Upper lobe of left lung (tissue), 6 donors: ENCODE measurements at regions not wholly inside any gene's neighbourhood (a gene's known extent, or its start where the extent isn't known, plus 50 kb on each side); places are given as distances from the start of the nearest gene placed in this dataset.

Experiments
- ATAC-seq, 2 donors: fragments of 200-7000 bp; cut with Tn5 transposase; one replicate each; pipeline ENCODE4 v1.9.1; 2022; ENCODE audit warnings: mild to moderate bottlenecking in 2 of 2, moderate library complexity in 2 of 2; ENCODE audit not compliant: low FRiP score in 2 of 2
- DNase-seq, 2 donors: peaks; one replicate each; pipeline ENCODE4 v3.0.0-alpha.2; 2019 to 2020
- H3K27ac ChIP-seq, 4 donors: fragments of 200-600 bp; sonication (generic); one replicate each; pipeline ENCODE4 v1.5.1; 2016 to 2019
- H3K27me3 ChIP-seq, 4 donors: fragments of 200-600 bp; sonication (generic); one replicate each; pipeline ENCODE4 v1.5.1; 2017 to 2019
- H3K36me3 ChIP-seq, 4 donors: fragments of 200-600 bp; sonication (generic); one replicate each; pipeline ENCODE4 v1.5.1; 2016 to 2019
- H3K4me1 ChIP-seq, 4 donors: fragments of 200-600 bp; sonication (generic); one replicate each; pipeline ENCODE4 v1.5.1; 2018 to 2019
- H3K4me3 ChIP-seq, 4 donors: fragments of 200-600 bp; sonication (generic); one replicate each; pipeline ENCODE4 v1.5.1; 2017 to 2019; ENCODE audit warnings: mild to moderate bottlenecking in 2 of 4, moderate library complexity in 1 of 4
- H3K9me3 ChIP-seq, 4 donors: fragments of 200-600 bp; sonication (generic); one replicate each; pipeline ENCODE4 v1.5.1; 2018 to 2019
- CTCF ChIP-seq, 6 experiments: fragments of 450-650 bp in 4 of 6; fragments of 200-600 bp in 2 of 6; sonication (generic) in 2 of 6; IDR thresholded peaks; one replicate each; pipeline ENCODE4 v1.5.1; 2016 to 2019; ENCODE audit warnings: antibody characterized with exemption in 6 of 6
- EP300 ChIP-seq, 4 donors: sonication (generic); formaldehyde crosslinking; IDR thresholded peaks; one replicate each; pipeline ENCODE4 v1.5.1; 2017; ENCODE audit warnings: antibody characterized with exemption in 4 of 4, control low read depth in 2 of 4
- POLR2A ChIP-seq, 4 donors: fragments of 450-650 bp; IDR thresholded peaks; one replicate each; pipeline ENCODE4 v1.5.1; 2016 to 2017; ENCODE audit warnings: antibody characterized with exemption in 4 of 4, mild to moderate bottlenecking in 2 of 4
- POLR2AphosphoS5 ChIP-seq, 2 donors: sonication (generic); formaldehyde crosslinking; IDR thresholded peaks; one replicate each; pipeline ENCODE4 v1.5.1; 2017; ENCODE audit warnings: antibody characterized with exemption in 2 of 2
- WGBS, 2 donors: methylation state at CpG; one replicate each; pipeline ENCODE4 v1.1.5; 2017 to 2018; 5-methylcytosine and 5-hydroxymethylcytosine counted together
- donor health status: DM: no; HTN: no; CAD: no; lungs with moderate emphysema.
- donor health status: DM: no; HTN: yes; CAD: no; lungs with severe emphysema.

- no peak for DNase-seq
- Histone ChIP-seq H3K36me3 (no peaks in the 10 kb centered on the region), H3K4me3 (no peak overlapping the region), H3K4me1 (peaks cover 0 to 8% (median 5%) of the 10 kb centered on the region in 4 donors), H3K9me3 (no peaks in the 10 kb centered on the region), H3K27me3 (no peaks in the 10 kb centered on the region), H3K27ac (no peak overlapping the region)
- TF ChIP-seq EP300 (IDR thresholded peaks at IDR 0.05) (no peak), POLR2A (IDR thresholded peaks at IDR 0.05) (no peak), CTCF (IDR thresholded peaks at IDR 0.05) (no peak), POLR2AphosphoS5 (IDR thresholded peaks at IDR 0.05) (no peak)
- ATAC-seq = no peak
Observed at GRCh38 chr4:81602854-81603253, 131.1 kb upstream of the RASGEF1B start.

GRCh38 chr4:81601358-81601694 lies 129.6 kb upstream of the RASGEF1B start:
- H3K4me1 ChIP-seq = peaks cover 0 to 9% (median 5%) of the 10 kb centered on the region in 4 donors
- no peak for DNase-seq
- no peaks in the 10 kb centered on the region for H3K27me3 ChIP-seq
- WGBS, 2 donors = 57 to 65% methylated on average over 1 of the region's 1 CpG
- no peaks in the 10 kb centered on the region for H3K9me3 ChIP-seq
- ATAC-seq = no peak
- H3K36me3 ChIP-seq = no peaks in the 10 kb centered on the region
- no peak for TF ChIP-seq POLR2A (IDR thresholded peaks at IDR 0.05)
- TF ChIP-seq EP300 (IDR thresholded peaks at IDR 0.05) = no peak
- TF ChIP-seq POLR2AphosphoS5 (IDR thresholded peaks at IDR 0.05) = no peak
- no peak for TF ChIP-seq CTCF (IDR thresholded peaks at IDR 0.05)
- H3K4me3 ChIP-seq = no peak overlapping the region
- H3K27ac ChIP-seq = no peak overlapping the region

GRCh38 chr4:81600520-81601357 lies 129.0 kb upstream of the RASGEF1B start:
- DNase-seq = peak in 1 of 2 donors; percentile 32
- 77 to 78% methylated on average over 18 of the region's 18 CpGs for WGBS, 2 donors
- TF ChIP-seq CTCF (IDR thresholded peaks at IDR 0.05) = no peak
- TF ChIP-seq POLR2A (IDR thresholded peaks at IDR 0.05) = peak in 1 of 4 donors; percentile 9
- no peak for TF ChIP-seq EP300 (IDR thresholded peaks at IDR 0.05)
- peak in 1 of 2 donors; percentile 69 for TF ChIP-seq POLR2AphosphoS5 (IDR thresholded peaks at IDR 0.05)
- Histone ChIP-seq H3K9me3 (no peaks in the 10 kb centered on the region), H3K4me1 (peaks cover 5 to 15% (median 6%) of the 10 kb centered on the region in 4 donors), H3K4me3 (no peak overlapping the region), H3K27me3 (no peaks in the 10 kb centered on the region), H3K36me3 (no peaks in the 10 kb centered on the region), H3K27ac (peak overlapping the region in 1 of 4 donors; percentile 38)
- ATAC-seq = peak in 1 of 2 donors; percentile 75

- DNase-seq (no peak), ATAC-seq (no peak)
- no peaks in the 10 kb centered on the region for H3K27me3 ChIP-seq
- H3K4me1 ChIP-seq = peaks cover 6 to 23% (median 11%) of the 10 kb centered on the region in 4 donors
- peak overlapping the region in 1 of 4 donors; percentile 38 for H3K27ac ChIP-seq
- no peaks in the 10 kb centered on the region for H3K36me3 ChIP-seq
- no peak for TF ChIP-seq CTCF (IDR thresholded peaks at IDR 0.05)
- TF ChIP-seq EP300 (IDR thresholded peaks at IDR 0.05) = no peak
- TF ChIP-seq POLR2AphosphoS5 (IDR thresholded peaks at IDR 0.05) = no peak
- TF ChIP-seq POLR2A (IDR thresholded peaks at IDR 0.05) = no peak
- 59 to 64% methylated on average over 5 of the region's 5 CpGs for WGBS, 2 donors
- no peak overlapping the region for H3K4me3 ChIP-seq
- H3K9me3 ChIP-seq = no peaks in the 10 kb centered on the region
Observed at GRCh38 chr4:81599742-81600380, 128.2 kb upstream of the RASGEF1B start.
